Keratinocyte (primary cell): ENCODE measurements at regions not wholly inside any gene's neighbourhood (a gene's known extent, or its start where the extent isn't known, plus 50 kb on each side); places are given as distances from the start of the nearest gene placed in this dataset.

Experiments
- CTCF ChIP-seq, 3 experiments: IDR thresholded peaks in 1 of 3; conservative IDR thresholded peaks in 1 of 3; optimal IDR thresholded peaks in 1 of 3; 2 replicates in 2 of 3; 3 replicates in 1 of 3; pipeline versions ENCODE3 to v1.5.1; 2011; ENCODE audit warnings: low read length in 3 of 3, mild to moderate bottlenecking in 3 of 3, moderate library complexity in 2 of 3, control low read depth in 1 of 3, inconsistent platforms in 1 of 3; ENCODE audit not compliant: insufficient read depth in 2 of 3; ENCODE audit errors: extremely low read depth in 1 of 3
- EZH2 ChIP-seq: IDR thresholded peaks from one replicate; pipeline ENCODE4 v1.6.1; 2012; ENCODE audit warnings: inconsistent platforms, mild to moderate bottlenecking, low read length, moderate library complexity

GRCh38 chr2:213232649-213233437, 51.4 kb upstream of the SPAG16 start:
- TF ChIP-seq CTCF (optimal IDR thresholded peaks at IDR 0.05 in 1 of 3, IDR thresholded peaks at IDR 0.05 in 1 of 3, conservative IDR thresholded peaks at IDR 0.05 in 1 of 3; ENCODE audit: extremely low read depth in 1 of 3, insufficient read depth in 2 of 3, low read length in 3 of 3) (no peak), EZH2 (no peak)
